AG09309 (cell line): ENCODE measurements at regions not wholly inside any gene's neighbourhood (a gene's known extent, or its start where the extent isn't known, plus 50 kb on each side); places are given as distances from the start of the nearest gene placed in this dataset.

Source experiments
- DNase-seq: peaks from one replicate; pipeline ENCODE4 v3.0.0-alpha.2; 2010; ENCODE audit warnings: low read depth
- H3K4me3 ChIP-seq: 2 replicates; pipeline ENCODE4 v1.5.1; 2011; ENCODE audit warnings: mild to moderate bottlenecking, low read depth, low read length, moderate library complexity; ENCODE audit not compliant: control insufficient read depth
- CTCF ChIP-seq: IDR thresholded peaks from 2 replicates; pipeline ENCODE4 v1.5.1; 2011; ENCODE audit warnings: mild to moderate bottlenecking, low read depth, low read length, inconsistent platforms; ENCODE audit not compliant: insufficient read depth, control insufficient read depth; ENCODE audit errors: missing control alignments

- TF ChIP-seq CTCF, result no peak
- DNase-seq, result no peak
- no peak overlapping the region for H3K4me3 ChIP-seq
These were observed 984.6 kb upstream of the CNTNAP5 start for GRCh38 chr2:123040506-123040905.

- no peak for DNase-seq
- TF ChIP-seq CTCF, result no peak
- no peak overlapping the region for H3K4me3 ChIP-seq
These were observed 981.6 kb upstream of the CNTNAP5 start for GRCh38 chr2:123043458-123043857.

GRCh38 chr2:123045713-123046112, 979.4 kb upstream of the CNTNAP5 start:
- H3K4me3 ChIP-seq, result no peak overlapping the region
- no peak for DNase-seq
- no peak for TF ChIP-seq CTCF

- no peak for TF ChIP-seq CTCF
- no peak for DNase-seq
- H3K4me3 ChIP-seq, result no peak overlapping the region
These were observed 977.9 kb upstream of the CNTNAP5 start for GRCh38 chr2:123047186-123047585.

GRCh38 chr2:123051136-123051535, 974.0 kb upstream of the CNTNAP5 start:
- no peak for TF ChIP-seq CTCF
- no peak overlapping the region for H3K4me3 ChIP-seq
- no peak for DNase-seq

- DNase-seq, result no peak
- no peak for TF ChIP-seq CTCF
- H3K4me3 ChIP-seq, result no peak overlapping the region
These were observed 963.6 kb upstream of the CNTNAP5 start for GRCh38 chr2:123061534-123061933.

GRCh38 chr2:123073371-123073770, 951.7 kb upstream of the CNTNAP5 start:
- DNase-seq, result no peak
- no peak overlapping the region for H3K4me3 ChIP-seq

More at GRCh38 chr2:123073371-123073770, 951.7 kb upstream of the CNTNAP5 start:
- no peak for TF ChIP-seq CTCF
